GM12878 (cell line): ENCODE measurements at regions not wholly inside any gene's neighbourhood (a gene's known extent, or its start where the extent isn't known, plus 50 kb on each side); places are given as distances from the start of the nearest gene placed in this dataset.

Experiments used
- ATAC-seq: fragments of 200-7000 bp; cut with Tn5 transposase; 3 replicates; pipeline ENCODE4 v1.9.1; 2020; ENCODE audit warnings: mild to moderate bottlenecking, moderate library complexity
- BruUV-seq: library from RNA; stranded (reverse); fragments of 400-500 nt; replicated peaks from 2 replicates; lab custom pipeline; 2021; lab: Mats Ljungman, UMichigan
- CTCF ChIA-PET: fragments of 300-600 bp; sonication (Branson Sonifier 250); formaldehyde crosslinking; extraction: SDS; loops from one replicate; lab custom pipeline; 2021; ENCODE audit warnings: inconsistent platforms; lab: Yijun Ruan, JAX
- POLR2A ChIA-PET: fragments of 350-600 bp; formaldehyde crosslinking; extraction: SDS; loops from one replicate; lab custom pipeline; 2021; ENCODE audit warnings: inconsistent platforms; lab: Charles Lee
- RAD21 ChIA-PET: fragments of 300-600 bp; sonication (Branson Sonifier 250); formaldehyde crosslinking; loops from one replicate; lab custom pipeline; 2023; ENCODE audit warnings: antibody characterized with exemption; ENCODE audit not compliant: unreplicated experiment; lab: Charles Lee
- SMC1A ChIA-PET: fragments of 300-600 bp; sonication (Branson Sonifier 250); formaldehyde crosslinking; loops from one replicate; lab custom pipeline; 2023; ENCODE audit not compliant: unreplicated experiment, uncharacterized antibody; lab: Charles Lee
- DNase-seq: peaks from one replicate; pipeline ENCODE4 v3.0.0-alpha.2; 2011; ENCODE audit warnings: low read depth, low spot score
- FAIRE-seq: peaks from 3 replicates; lab custom pipeline; 2011; peaks lifted over from hg19 to GRCh38; lab: Jason Lieb, UNC
- H2AFZ ChIP-seq: 2 replicates; pipeline ENCODE4 v1.6.0; 2011; ENCODE audit warnings: low read depth, low read length, control low read depth; ENCODE audit not compliant: control insufficient read depth
- H3K27ac ChIP-seq: 2 replicates; pipeline ENCODE4 v1.5.1; 2011; ENCODE audit warnings: control low read depth; ENCODE audit not compliant: control insufficient read depth, insufficient read depth
- H3K27me3 ChIP-seq, 2 experiments: replicated peaks in 1 of 2; 2 replicates each; pipeline versions ENCODE4 v1.6.0 to v1.6.1; 2011; ENCODE audit warnings: low read length in 1 of 2; ENCODE audit not compliant: control insufficient read depth in 2 of 2, insufficient read depth in 2 of 2
- H3K36me3 ChIP-seq, 2 experiments: 2 replicates each; pipeline ENCODE4 v1.5.1; 2011; ENCODE audit warnings: low read length in 1 of 2; ENCODE audit not compliant: control insufficient read depth in 2 of 2, insufficient read depth in 2 of 2
- H3K4me1 ChIP-seq: 2 replicates; pipeline ENCODE4 v1.6.1; 2011; ENCODE audit warnings: mild to moderate bottlenecking, low read length, moderate library complexity, mixed read lengths; ENCODE audit not compliant: control insufficient read depth, insufficient read depth
- H3K4me2 ChIP-seq: 2 replicates; pipeline ENCODE4 v1.6.0; 2011; ENCODE audit warnings: control low read depth; ENCODE audit not compliant: control insufficient read depth, insufficient read depth
- H3K4me3 ChIP-seq: fragments of 200-600 bp; sonication (generic); 2 replicates; pipeline ENCODE4 v1.5.1; 2016
- H3K79me2 ChIP-seq: 2 replicates; pipeline ENCODE4 v1.6.0; 2011; ENCODE audit warnings: low read length; ENCODE audit not compliant: control insufficient read depth, insufficient read depth
- H3K9ac ChIP-seq: 2 replicates; pipeline ENCODE4 v1.8.0; 2011; ENCODE audit warnings: low read length, control low read depth, mixed read lengths; ENCODE audit not compliant: control insufficient read depth, insufficient read depth
- H3K9me3 ChIP-seq: replicated peaks from 3 replicates; pipeline ENCODE4 v1.5.1; 2011; ENCODE audit warnings: mild to moderate bottlenecking, low read length; ENCODE audit not compliant: control insufficient read depth, insufficient read depth
- H4K20me1 ChIP-seq: 2 replicates; pipeline ENCODE4 v1.6.0; 2011; ENCODE audit not compliant: control insufficient read depth, insufficient read depth
- BMI1 ChIP-seq: fragments of 450-650 bp; IDR thresholded peaks from 2 replicates; pipeline ENCODE4 v1.6.1; 2016; ENCODE audit warnings: mild to moderate bottlenecking, moderate library complexity, borderline replicate concordance
- CREM ChIP-seq: IDR thresholded peaks from 2 replicates; pipeline ENCODE4 v1.6.1; 2014; ENCODE audit warnings: antibody characterized with exemption, low read depth
- JUNB ChIP-seq: IDR thresholded peaks from 2 replicates; pipeline ENCODE4 v1.6.1; 2016; ENCODE audit warnings: antibody characterized with exemption, mild to moderate bottlenecking
- NFXL1 ChIP-seq: fragments of 450-650 bp; IDR thresholded peaks from 2 replicates; pipeline ENCODE4 v1.6.1; 2017; ENCODE audit warnings: antibody characterized with exemption, mild to moderate bottlenecking, borderline replicate concordance
- NR2C1 ChIP-seq: fragments of 450-650 bp; IDR thresholded peaks from 2 replicates; pipeline ENCODE4 v1.6.1; 2017; ENCODE audit warnings: antibody characterized with exemption, mild to moderate bottlenecking, moderate library complexity
- NR2F1 ChIP-seq: fragments of 450-650 bp; conservative IDR thresholded peaks from 2 replicates; pipeline ENCODE4 v1.6.1; 2017; ENCODE audit warnings: mild to moderate bottlenecking
- SRF ChIP-seq, 2 experiments: IDR thresholded peaks; 2 replicates each; pipeline ENCODE4 v1.6.1; 2011; ENCODE audit warnings: low read depth in 2 of 2, low read length in 2 of 2, mild to moderate bottlenecking in 1 of 2, moderate library complexity in 1 of 2
- TARDBP ChIP-seq: IDR thresholded peaks from 2 replicates; pipeline ENCODE4 v1.6.1; 2016; ENCODE audit warnings: borderline replicate concordance
- TBL1XR1 ChIP-seq: IDR thresholded peaks from 2 replicates; pipeline ENCODE4 v1.6.1; 2012; ENCODE audit warnings: low read depth, low read length, improper control_type of control experiment
- ZNF274 ChIP-seq: IDR thresholded peaks from one replicate; pipeline ENCODE4 v1.8.0; 2011; ENCODE audit not compliant: insufficient read length, insufficient read depth
- WGBS: methylation state at CpG from one replicate; pipeline ENCODE4 v1.1.6; 2016; ENCODE audit warnings: low lambda C conversion rate; ENCODE audit not compliant: insufficient replicate concordance, insufficient coverage; ENCODE audit errors: missing lambda C conversion rate; 5-methylcytosine and 5-hydroxymethylcytosine counted together
- in situ Hi-C: fragments of 300-500 bp; cut with MboI; formaldehyde crosslinking; loops from 9 replicates; pipeline ENCODE4 v1.14.3; 2018; ENCODE audit warnings: mixed read lengths
- intact Hi-C: fragments of 100-400 bp; cut with micrococcal nuclease; formaldehyde crosslinking; loops from one replicate; pipeline ENCODE4 v1.14.2; 2022; ENCODE audit not compliant: unreplicated experiment

GRCh38 chr1:96038636-96039035, 682.9 kb upstream of the PTBP2 start:
- in situ Hi-C loops, result no loop called here
- Histone ChIP-seq H4K20me1 (no peaks in the 10 kb centered on the region), H3K27me3 (no peaks in the 10 kb centered on the region), H3K4me2 (no peak overlapping the region), H3K9me3 (no peaks in the 10 kb centered on the region), H3K79me2 (no peaks in the 10 kb centered on the region), H3K9ac (no peak overlapping the region), H3K27ac (no peak overlapping the region), H3K4me1 (no peaks in the 10 kb centered on the region), H2AFZ (no peak overlapping the region), H3K36me3 (no peaks in the 10 kb centered on the region), H3K4me3 (no peak overlapping the region)
- RAD21 ChIA-PET, result no interaction called here
- intact Hi-C loops, result no loop called here
- SMC1A ChIA-PET, result no interaction called here
- WGBS, result 0% methylated on average over 1 of the region's 1 CpG
- DNase-seq, result no peak
- POLR2A ChIA-PET, result no interaction called here
- no TSS peak for BruUV-seq
- ATAC-seq, result no peak
- FAIRE-seq, result no peak
- TF ChIP-seq TARDBP, result no peak
- CTCF ChIA-PET, result interaction anchor here (0.5 kb wide), 1 partner anchor 1490 kb away, joined by 3 read pairs; no protein-coding TSS in a partner anchor

GRCh38 chr1:96039910-96040309, 681.7 kb upstream of the PTBP2 start:
- H3K79me2 ChIP-seq, result no peaks in the 10 kb centered on the region
- ChIA-PET RAD21 (no interaction called here), POLR2A (no interaction called here), SMC1A (no interaction called here), CTCF (no interaction called here)
- no TSS peak for BruUV-seq
- no peaks in the 10 kb centered on the region for H4K20me1 ChIP-seq
- no peaks in the 10 kb centered on the region for H3K4me1 ChIP-seq
- TF ChIP-seq TBL1XR1, result no peak
- peak; percentile 31; the same call in 1 of the 2 replicates for TF ChIP-seq JUNB
- no peak for TF ChIP-seq SRF (IDR thresholded peaks at IDR 0.05; ENCODE audit: low read depth in 2 of 2, low read length in 2 of 2)
- TF ChIP-seq ZNF274, result no peak
- TF ChIP-seq NFXL1, result no peak
- peak; percentile 45; the same call in 1 of the 2 replicates for TF ChIP-seq NR2C1
- TF ChIP-seq NR2F1, result peak; percentile 75
- TF ChIP-seq CREM, result 0 out of 2 replicates have a peak, but pooled peaks have one; percentile 17
- 0 out of 2 replicates have a peak, but pooled peaks have one; percentile 30 for TF ChIP-seq BMI1
- FAIRE-seq (no peak), ATAC-seq (peak; percentile 62), DNase-seq (no peak)
- in situ Hi-C loops (no loop called here), intact Hi-C loops (no loop called here)
- H3K36me3 ChIP-seq, result no peaks in the 10 kb centered on the region
- H3K27ac ChIP-seq, result no peak overlapping the region
- H3K9me3 ChIP-seq, result no peaks in the 10 kb centered on the region
- no peak overlapping the region for H2AFZ ChIP-seq
- no peak overlapping the region for H3K9ac ChIP-seq
- H3K27me3 ChIP-seq, result no peaks in the 10 kb centered on the region
- H3K4me3 ChIP-seq, result no peak overlapping the region
- H3K4me2 ChIP-seq, result no peak overlapping the region
